HT-29 (cell line): ENCODE measurements at regions not wholly inside any gene's neighbourhood (a gene's known extent, or its start where the extent isn't known, plus 50 kb on each side); places are given as distances from the start of the nearest gene placed in this dataset.

Experiments used
- DNase-seq: peaks from one replicate; pipeline ENCODE4 v3.0.0-alpha.2; 2015; ENCODE audit warnings: low spot score

DNA sequence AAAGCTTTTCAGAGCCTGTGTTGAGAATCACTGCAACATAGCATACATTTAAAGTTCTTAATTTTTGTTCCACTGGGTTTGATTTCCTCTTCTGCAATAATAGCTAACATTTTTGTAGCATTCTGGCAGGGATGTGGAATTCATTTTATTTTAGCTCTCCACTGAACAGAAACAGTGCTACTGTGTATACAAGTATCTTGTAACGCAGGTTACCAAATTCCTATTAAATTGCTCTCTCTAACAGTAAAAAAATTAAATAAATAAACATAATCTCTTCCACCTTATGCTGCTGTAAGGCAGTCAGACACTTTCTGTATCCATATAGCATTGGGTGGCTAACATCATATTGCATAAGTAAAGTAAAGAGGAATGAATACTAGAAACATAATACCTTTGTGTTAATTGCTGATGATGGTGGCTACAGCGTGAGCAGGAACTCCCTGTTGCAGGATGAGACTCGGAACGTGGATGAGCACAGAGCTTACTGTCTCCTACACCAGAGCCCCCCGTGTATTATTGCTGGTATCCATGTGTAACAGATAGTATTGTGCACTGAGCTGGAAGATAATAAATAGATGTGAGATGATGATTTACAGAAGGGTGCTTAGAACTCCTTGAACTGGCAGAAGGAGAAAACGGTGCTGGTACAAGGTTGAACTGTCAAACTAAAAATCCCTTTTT lies 276.9 kb upstream of the SNX7 start:
- DNase-seq: no peak

DNA sequence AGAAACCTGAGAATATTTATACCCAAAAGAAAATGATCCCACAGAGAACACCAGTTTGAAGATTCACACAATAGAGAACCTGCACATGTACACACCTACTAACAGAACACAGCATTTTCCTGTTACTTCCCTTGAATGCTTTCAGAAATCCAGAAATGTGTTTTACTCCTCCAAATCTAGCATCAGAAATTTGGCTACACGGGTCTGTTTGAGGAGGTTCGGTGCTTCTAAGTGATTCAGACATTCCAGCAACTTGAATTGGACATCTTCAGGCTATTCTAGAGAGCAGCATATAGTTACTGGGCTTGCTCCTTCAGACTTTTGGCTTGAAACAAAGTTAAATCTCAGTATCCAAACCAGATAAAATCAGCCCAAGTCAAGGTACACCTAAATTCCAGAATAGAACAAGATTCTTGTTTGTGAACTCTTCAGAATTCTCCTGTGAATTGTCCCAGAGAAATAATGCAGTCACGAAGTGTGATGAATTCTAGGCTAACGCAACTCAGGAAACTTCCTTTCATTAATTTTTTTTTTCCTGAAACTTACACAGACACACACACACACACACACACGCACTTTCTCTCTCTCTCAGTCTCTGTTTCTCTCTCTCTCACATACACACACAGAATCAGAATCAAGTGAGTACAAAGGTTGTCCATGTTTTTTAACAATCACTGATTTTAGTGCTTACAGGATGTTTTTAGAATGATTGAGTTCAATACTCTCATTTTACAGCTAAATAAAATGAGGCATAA lies 278.4 kb upstream of the SNX7 start:
- no peak for DNase-seq

DNA sequence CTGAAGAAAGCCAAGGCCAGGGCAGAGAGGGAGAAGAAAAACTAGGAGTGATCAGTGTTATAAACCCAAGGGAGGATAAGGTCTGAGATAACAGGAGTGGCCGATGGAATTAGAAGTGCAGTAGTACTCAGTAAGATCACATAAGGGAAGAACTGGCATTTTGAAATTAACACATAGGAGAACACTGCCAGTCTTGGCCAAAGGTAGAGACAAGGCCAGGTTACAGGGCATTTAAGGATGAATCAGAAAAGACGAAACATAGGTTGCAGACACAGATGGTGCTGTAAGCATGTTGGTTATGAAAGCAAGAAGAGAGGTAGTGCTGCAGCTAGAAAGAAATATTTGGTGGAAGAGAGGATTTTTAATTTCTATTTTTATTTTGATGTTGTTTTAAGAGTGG lies 278.9 kb upstream of the SNX7 start:
- DNase-seq: no peak

DNA sequence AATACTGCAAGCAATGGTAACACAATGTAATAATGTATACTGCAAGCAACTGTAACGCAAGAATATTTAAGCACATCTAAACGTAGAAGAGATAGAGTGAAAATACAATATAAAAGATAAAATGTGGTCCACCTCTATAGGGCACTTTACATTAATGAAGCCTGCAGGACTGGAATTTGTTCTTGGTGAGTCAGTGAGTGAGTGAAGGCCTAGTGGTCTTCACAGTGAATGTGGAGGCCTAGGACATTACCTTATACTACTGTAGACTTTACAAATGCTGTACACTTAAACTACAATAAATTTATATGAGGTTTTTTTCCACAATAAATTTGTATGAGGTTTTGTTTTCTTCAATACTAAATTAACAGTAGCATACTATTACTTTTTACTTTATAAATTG lies 287.4 kb upstream of the SNX7 start:
- no peak for DNase-seq

DNA sequence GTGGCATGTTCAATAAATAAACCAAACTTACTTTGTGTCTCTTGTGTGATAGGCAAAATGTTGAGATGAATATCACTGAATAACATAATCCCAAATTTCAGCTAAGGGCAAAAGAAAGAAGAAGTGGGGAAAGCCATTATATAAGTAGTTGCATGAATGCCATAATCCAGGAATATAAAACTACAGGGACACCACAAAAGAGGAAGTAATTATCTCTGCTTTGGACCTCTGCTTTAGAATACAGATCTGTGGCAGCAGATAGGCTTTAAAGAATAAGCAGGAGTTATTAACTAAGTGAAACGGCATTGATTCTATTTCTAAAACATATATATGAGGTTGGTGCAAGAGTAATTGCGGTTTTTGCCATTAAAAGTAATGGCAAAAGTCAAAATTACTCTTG lies 288.5 kb upstream of the SNX7 start:
- no peak for DNase-seq

DNA sequence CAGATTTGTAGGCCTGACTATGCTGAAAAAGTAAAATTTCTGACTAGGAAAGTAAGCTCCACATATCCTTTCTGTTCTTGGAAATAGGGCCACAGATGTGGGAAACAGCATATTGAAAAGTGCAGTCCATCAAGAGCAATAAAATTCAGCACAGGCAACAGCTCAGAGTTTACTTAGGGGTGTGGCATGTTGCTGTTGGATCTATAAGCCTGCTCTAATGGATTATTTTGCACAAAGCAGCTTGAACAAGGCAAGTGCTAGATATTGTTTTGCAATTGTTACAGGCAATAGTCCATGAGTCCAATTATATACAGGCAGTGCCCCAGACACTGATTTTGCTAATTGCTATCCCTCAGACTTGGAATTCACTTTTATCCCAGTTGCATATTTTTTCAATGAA lies 289.8 kb upstream of the SNX7 start:
- no peak for DNase-seq

DNA sequence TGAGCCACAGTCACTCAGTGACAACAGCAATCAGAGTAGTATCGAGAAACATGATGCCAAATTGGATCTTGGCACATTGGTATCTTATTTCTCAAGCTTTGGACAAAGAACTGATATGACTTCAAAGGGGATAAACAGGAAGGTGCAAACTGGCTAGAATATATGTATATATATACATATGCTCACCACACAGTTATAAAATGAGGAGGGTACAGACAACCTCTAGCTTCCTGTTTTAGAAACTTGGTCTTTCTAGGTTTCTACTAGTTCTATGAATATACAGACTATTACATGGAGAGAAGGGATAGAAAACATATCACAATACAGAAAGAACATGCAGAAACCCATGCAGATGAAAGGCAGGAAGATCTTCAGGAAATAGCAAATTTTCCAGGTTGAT lies 292.1 kb upstream of the SNX7 start:
- no peak for DNase-seq

DNA sequence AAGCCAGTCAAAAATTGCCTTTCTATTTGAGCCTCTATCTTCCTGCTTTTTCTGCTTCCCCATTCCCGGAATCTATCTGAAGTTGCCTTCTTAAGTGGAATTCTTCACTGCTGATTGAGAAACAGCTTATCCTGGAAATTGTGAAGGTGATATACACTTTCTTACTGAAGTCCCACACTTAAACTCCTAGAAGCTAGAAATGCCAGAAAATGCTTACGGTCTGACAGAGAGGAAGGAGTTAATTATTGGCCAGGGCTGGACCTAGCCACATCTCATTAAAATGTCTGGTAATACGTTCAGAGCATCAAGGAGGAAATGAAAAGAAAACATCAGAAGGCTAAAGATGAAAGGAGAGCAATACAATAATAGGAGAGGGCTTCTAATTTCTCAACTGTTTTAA lies 292.5 kb upstream of the SNX7 start:
- no peak for DNase-seq

DNA sequence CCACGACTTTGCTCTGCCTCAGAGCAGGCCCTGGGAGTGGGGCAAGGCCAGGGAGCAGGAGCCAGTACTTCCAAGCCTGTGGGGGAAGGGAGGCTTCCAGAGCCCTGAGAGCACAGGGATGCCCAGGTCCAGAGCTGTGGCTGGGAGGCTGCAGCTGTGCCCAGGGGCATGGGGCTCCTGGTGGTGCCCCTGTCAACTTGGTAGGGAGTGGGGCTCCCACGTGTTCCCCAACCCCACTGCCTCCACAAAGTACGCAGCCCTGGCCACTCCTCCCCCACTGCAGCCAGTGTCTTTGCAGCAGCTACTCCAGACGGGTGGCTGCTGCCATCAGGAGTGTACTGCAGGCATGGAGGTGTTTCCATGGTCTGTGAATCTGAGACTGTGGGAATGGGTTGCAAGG lies 294.1 kb upstream of the SNX7 start:
- no peak for DNase-seq

DNA sequence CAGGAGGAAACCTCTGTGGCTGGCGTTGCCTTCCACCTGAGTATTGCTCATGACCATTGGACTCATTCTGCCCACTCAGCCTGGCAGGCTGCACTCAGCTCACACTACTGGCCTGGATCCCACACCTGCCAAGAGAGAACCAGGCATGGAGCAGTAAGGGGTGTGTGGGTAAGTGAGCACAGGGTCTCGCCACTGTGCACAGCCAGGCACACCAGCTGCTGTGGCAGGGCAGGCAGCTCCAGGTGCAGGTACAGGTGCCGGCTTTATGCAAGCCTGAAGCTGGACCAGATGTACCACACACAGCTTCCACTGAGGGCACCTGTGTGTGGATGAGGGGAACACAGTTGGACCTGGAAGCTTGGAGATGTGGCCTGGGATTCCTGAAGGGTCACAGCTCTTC lies 295.2 kb upstream of the SNX7 start:
- DNase-seq: no peak

DNA sequence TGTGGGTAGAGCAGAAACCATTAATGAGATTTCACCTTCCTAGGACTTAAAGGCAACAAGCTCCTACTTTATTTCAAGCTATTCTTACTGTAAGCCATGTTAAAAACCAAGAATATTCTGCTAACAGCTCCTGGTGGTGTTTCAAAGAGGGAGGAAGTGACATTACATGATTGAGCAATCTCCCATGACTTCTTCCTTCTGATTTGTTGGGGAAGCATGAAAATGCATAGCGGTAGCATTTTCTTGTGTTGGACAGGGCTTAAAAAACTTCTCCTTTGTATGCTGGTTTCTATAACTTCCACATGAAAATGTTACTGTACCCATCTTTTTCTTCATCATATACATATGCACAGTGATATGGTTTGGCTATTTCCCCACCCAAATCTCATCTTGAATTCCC lies 297.0 kb upstream of the SNX7 start:
- no peak for DNase-seq

DNA sequence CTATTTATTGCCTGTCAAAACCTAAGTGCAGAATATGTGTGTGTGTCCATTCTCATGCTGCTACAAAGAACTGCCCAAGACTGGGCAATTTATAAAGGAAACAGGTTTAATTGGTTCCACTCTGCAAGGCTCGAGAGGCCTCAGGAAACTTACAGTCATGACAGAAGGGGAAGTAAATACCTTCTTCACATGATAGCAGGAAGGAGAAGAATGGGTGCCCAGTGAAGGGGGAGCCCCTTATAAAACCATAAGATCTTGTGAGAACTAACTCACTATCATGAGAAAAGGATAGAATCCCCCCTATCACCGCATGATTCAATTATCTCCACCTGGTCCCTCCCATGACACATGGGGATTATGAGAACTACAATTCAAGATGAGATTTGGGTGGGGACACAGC lies 300.7 kb upstream of the SNX7 start:
- no peak for DNase-seq

DNA sequence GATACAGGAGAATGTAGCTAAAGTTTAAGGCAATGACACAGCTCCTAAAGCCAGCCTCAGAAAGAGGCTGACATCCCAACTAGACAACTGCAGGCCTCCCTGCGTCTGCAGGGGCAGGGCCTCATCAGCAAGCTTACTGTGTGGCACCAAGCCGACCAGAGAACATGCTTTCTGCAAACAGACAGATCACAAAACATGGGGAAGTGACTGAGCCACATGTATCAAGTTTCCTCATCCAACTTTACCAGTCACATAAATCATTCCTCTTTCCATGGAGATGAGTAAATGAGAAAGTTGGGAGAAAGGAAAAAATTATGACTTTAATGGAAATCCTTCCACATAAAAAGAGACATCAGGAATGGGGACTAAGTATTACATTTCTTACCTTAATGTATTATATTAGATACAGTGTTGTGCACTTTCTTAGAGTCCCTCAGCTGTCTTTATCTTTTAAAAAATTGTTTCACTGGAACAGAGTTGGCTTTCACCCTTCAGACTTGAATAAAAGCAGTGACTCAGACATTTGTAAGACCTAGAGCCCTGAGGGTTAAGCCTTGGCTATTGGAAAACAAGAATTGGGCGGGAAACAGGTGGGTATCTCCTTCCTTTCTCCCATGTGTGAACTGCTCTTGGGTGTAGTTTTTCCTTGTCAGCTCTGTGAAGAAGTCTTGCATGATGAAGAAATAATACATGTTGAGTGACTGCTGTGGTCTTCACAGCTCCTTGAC lies 305.7 kb upstream of the SNX7 start:
- DNase-seq: peak; percentile 9

DNA sequence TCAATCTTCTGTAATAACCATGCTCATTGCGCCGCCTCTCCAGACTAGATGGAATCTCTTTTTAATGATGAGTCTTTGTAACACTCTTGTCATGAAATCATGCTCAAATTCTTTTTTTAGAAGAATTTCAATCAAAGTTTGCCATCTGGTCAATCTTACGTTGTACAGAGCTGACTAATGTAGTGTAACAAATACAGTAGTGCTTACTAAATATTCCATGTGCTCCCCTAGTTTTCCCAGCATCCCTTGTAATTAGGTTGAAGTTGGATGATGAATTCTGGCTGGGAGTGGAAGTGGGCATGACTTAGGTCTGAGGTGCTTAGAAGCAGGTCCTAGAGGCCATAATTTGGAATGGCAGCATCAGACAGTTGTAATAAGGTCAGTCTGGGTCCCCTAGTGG lies 309.1 kb upstream of the SNX7 start:
- no peak for DNase-seq

DNA sequence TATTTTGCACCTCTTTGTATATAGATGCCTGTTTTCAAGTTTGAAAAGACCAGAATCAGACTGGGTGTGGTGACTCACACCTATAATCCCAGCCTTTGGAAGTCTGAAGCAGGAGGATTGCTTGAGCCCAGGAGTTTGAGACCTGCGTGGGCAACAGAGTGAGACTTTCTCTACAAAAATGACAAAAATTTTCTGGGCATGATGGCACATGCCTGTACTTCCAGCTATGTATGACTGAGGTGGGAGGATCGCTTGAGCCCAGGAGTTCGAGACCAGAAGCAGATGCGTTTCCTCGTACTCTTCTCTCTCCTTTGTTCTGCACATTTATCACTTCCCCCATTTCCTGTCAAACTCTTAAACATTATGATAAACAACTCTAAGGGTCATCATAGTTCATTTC lies 310.0 kb upstream of the SNX7 start:
- DNase-seq: no peak

DNA sequence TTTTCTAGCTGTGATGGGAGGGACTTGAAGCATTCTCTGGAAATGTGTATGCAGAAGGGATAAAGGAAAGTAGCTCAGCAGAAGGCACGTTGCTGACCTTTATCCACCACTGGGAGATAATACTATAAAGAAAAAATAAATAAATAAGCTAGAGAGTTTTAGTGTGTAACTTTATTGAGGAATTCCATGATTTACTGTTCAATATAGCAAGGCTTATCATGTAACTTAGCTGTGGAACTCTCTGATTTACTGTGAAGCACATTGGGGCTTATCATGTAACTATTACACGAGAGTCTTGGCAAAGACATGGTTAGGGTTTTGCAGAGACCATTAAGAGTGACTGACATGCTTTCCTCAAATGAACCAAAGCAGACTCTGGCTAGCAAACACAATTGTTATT lies 316.1 kb upstream of the SNX7 start:
- DNase-seq: no peak

DNA sequence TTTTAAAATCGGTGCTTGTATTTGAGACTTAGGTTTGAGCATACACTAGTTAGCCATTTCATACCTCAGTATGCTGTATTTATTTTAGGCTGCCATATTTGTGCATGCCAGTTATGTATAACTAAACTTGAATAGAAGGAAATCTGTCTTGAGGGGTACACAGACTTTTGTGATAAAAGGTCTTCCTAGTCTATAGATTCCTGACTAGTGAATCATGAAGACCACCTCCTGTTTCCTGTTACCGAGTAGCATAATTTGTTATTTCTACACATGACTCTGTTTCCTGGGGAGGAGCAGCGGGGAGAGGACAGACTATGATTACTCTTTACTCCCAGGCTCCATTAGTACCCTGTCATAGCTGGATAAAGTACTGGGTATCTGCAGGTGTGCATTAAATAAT lies 316.8 kb upstream of the SNX7 start:
- DNase-seq: no peak

DNA sequence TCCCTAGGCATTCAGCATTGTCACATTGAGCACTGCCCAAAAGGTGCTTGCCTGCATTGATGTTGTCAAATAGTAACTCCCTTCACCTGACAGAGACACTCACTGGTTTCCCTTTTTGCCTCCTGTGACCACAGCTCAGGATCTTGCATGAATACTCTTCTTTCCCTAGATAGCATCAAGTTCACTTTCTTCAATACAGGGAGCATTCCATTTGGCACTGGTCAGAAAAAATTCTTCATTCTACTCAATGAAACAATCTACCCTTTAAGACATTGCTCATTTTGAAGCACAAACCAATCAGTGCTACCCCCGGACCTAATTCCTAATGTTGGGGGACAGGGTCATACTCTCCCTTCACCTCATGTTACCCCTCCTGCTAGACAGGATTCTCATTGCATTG lies 319.0 kb upstream of the SNX7 start:
- no peak for DNase-seq

DNA sequence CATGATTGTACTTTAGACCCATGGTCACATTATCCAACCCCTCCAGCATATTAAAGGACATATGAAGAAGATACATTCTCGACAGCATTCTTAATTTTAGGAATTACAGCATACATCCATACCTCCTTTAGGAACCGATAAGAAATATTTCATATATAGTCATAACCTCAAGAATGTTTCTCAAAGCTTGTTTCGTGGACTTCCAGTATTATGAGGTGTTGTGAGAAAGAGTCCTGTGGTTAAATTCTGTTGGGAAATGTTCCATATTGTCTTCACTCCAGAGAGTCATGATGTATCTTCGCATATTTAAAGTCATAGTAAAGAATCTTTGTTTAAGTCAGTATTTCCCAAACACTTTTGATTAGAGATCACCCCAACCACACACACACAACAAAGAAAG lies 321.0 kb upstream of the SNX7 start:
- no peak for DNase-seq

DNA sequence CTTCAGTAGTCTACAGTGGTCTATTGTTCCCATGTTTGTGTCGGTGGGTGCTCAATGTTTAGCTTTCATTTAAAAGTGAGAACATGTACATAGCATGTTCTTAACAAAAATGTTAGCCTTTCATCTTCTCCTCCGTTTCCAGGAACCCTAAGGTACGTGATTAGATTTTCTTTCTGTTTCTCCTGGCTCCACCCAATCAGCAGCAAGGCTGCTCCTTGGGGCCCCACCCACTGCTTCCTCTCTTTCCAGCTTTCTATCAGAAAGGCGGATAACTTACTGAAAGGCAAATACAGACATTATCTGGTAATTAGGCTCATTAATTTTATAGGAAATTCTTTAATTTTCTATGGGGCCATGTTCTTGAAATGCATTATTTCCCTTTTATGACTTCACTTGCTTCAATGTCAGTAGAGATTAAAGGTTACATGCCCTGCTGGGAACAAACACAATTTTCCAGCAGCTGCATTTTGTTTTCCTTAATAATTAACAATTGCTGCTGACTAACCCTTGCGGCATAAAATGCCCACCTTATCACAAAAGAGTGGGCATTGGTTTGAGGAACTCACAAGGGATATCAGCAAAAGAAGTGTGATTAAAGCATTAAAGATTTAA lies 324.9 kb upstream of the SNX7 start:
- peak; percentile 44 for DNase-seq

DNA sequence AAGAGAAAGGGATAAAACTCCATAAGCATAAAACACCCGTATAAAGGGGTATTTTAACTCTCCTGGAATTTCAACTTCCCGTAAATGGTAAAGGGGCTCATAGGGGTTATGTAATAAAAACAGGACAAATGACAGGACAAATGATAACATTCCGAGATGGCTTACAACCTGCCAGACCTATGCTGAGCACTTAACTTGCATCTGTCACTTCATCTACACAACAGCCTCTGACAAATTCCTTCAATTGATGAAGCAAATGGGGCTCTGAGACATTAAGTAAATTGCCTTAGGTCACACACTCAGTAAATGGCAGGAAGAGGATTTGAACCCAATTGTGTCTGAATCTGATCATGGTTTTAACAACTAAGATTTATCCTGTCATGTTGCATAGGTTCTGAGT lies 327.6 kb upstream of the SNX7 start:
- DNase-seq: no peak

DNA sequence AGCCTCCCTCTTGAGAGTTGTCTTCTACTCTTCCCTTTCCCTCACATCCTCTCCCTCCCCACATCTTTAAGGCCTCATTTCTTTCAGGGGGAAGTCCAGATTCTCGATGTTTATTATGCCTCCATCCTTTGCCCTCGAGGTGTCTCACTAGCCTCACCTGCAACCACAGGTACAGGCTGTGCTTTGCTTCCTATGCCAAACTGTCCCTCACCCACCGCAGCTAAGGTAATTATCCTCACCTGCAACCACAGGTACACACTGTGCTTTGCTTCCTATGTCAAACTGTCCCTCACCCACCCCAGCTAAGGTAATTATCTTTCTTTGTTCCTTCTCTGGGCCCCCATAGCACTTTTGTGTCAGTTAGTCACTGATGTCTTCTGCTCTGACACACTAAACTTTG lies 328.1 kb upstream of the SNX7 start:
- DNase-seq: no peak
